ENCODE measurements at regions not wholly inside any gene's neighbourhood (a gene's known extent, or its start where the extent isn't known, plus 50 kb on each side); places are given as distances from the start of the nearest gene placed in this dataset.

- Histone ChIP-seq H3K4me1 (ENCODE audit: control insufficient read depth, low read length) (no peaks in the 10 kb centered on the region), H3F3A (ENCODE audit: control insufficient read depth, insufficient read depth) (no peaks in the 10 kb centered on the region), H3K9me3 (ENCODE audit: control insufficient read depth, insufficient read depth, low read length) (no peaks in the 10 kb centered on the region), H3K27ac (ENCODE audit: low read depth, low read length) (no peak overlapping the region), H3K9me2 (replicated peaks; ENCODE audit: control insufficient read depth, low read length) (no peaks in the 10 kb centered on the region), H3K79me2 (ENCODE audit: control insufficient read depth, low read length) (no peaks in the 10 kb centered on the region), H3K4me3 (ENCODE audit: low read length) (no peak overlapping the region), H3K36me3 (ENCODE audit: control insufficient read depth, low read length) (no peaks in the 10 kb centered on the region), H4K20me1 (ENCODE audit: control insufficient read depth, insufficient read depth, low read depth, low read length) (no peaks in the 10 kb centered on the region), H3K4me2 (ENCODE audit: low read length) (no peak overlapping the region), H3K27me3 (ENCODE audit: control insufficient read depth, low read length) (no peaks in the 10 kb centered on the region)
- no peak for TF ChIP-seq EZH2phosphoT487 (IDR thresholded peaks at IDR 0.05; ENCODE audit: borderline replicate concordance, low read length)
- TF ChIP-seq, protein P1, sequence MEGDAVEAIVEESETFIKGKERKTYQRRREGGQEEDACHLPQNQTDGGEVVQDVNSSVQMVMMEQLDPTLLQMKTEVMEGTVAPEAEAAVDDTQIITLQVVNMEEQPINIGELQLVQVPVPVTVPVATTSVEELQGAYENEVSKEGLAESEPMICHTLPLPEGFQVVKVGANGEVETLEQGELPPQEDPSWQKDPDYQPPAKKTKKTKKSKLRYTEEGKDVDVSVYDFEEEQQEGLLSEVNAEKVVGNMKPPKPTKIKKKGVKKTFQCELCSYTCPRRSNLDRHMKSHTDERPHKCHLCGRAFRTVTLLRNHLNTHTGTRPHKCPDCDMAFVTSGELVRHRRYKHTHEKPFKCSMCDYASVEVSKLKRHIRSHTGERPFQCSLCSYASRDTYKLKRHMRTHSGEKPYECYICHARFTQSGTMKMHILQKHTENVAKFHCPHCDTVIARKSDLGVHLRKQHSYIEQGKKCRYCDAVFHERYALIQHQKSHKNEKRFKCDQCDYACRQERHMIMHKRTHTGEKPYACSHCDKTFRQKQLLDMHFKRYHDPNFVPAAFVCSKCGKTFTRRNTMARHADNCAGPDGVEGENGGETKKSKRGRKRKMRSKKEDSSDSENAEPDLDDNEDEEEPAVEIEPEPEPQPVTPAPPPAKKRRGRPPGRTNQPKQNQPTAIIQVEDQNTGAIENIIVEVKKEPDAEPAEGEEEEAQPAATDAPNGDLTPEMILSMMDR (IDR thresholded peaks at IDR 0.05; ENCODE audit: low read depth, low read length, poor library complexity, severe bottlenecking): no peak
Observed at GRCh38 chr22:49567899-49568750, 259.5 kb downstream of the BRD1 start.

GRCh38 chr22:49566693-49567092 lies 261.0 kb downstream of the BRD1 start:
- Histone ChIP-seq H4K20me1 (ENCODE audit: control insufficient read depth, insufficient read depth, low read depth, low read length) (no peaks in the 10 kb centered on the region), H3K27me3 (ENCODE audit: control insufficient read depth, low read length) (no peaks in the 10 kb centered on the region), H3K4me2 (ENCODE audit: low read length) (no peak overlapping the region), H3K9me2 (replicated peaks; ENCODE audit: control insufficient read depth, low read length) (no peaks in the 10 kb centered on the region), H3K4me1 (ENCODE audit: control insufficient read depth, low read length) (0 out of 2 replicates have a peak, but pooled peaks cover 2% of the 10 kb centered on the region), H3K4me3 (ENCODE audit: low read length) (no peak overlapping the region), H3K9me3 (ENCODE audit: control insufficient read depth, insufficient read depth, low read length) (no peaks in the 10 kb centered on the region), H3F3A (ENCODE audit: control insufficient read depth, insufficient read depth) (no peaks in the 10 kb centered on the region), H3K79me2 (ENCODE audit: control insufficient read depth, low read length) (no peaks in the 10 kb centered on the region), H3K27ac (ENCODE audit: low read depth, low read length) (no peak overlapping the region), H3K36me3 (ENCODE audit: control insufficient read depth, low read length) (no peaks in the 10 kb centered on the region)
- no peak for TF ChIP-seq EZH2phosphoT487 (IDR thresholded peaks at IDR 0.05; ENCODE audit: borderline replicate concordance, low read length)
- TF ChIP-seq, protein P1 (IDR thresholded peaks at IDR 0.05; ENCODE audit: low read depth, low read length, poor library complexity, severe bottlenecking): no peak

- TF ChIP-seq EZH2phosphoT487 (IDR thresholded peaks at IDR 0.05; ENCODE audit: borderline replicate concordance, low read length): no peak
- TF ChIP-seq, protein P1 (IDR thresholded peaks at IDR 0.05; ENCODE audit: low read depth, low read length, poor library complexity, severe bottlenecking): no peak
- Histone ChIP-seq H3K4me3 (ENCODE audit: low read length) (no peak overlapping the region), H3K27me3 (ENCODE audit: control insufficient read depth, low read length) (no peaks in the 10 kb centered on the region), H3K4me1 (ENCODE audit: control insufficient read depth, low read length) (0 out of 2 replicates have a peak, but pooled peaks cover 2% of the 10 kb centered on the region), H4K20me1 (ENCODE audit: control insufficient read depth, insufficient read depth, low read depth, low read length) (no peaks in the 10 kb centered on the region), H3K9me3 (ENCODE audit: control insufficient read depth, insufficient read depth, low read length) (no peaks in the 10 kb centered on the region), H3K4me2 (ENCODE audit: low read length) (no peak overlapping the region), H3K27ac (ENCODE audit: low read depth, low read length) (no peak overlapping the region), H3K9me2 (replicated peaks; ENCODE audit: control insufficient read depth, low read length) (no peaks in the 10 kb centered on the region), H3F3A (ENCODE audit: control insufficient read depth, insufficient read depth) (no peaks in the 10 kb centered on the region), H3K36me3 (ENCODE audit: control insufficient read depth, low read length) (no peaks in the 10 kb centered on the region), H3K79me2 (ENCODE audit: control insufficient read depth, low read length) (no peaks in the 10 kb centered on the region)
Observed at GRCh38 chr22:49566141-49566541, 261.5 kb downstream of the BRD1 start.
